AG04450 (cell line): ENCODE measurements at regions not wholly inside any gene's neighbourhood (a gene's known extent, or its start where the extent isn't known, plus 50 kb on each side); places are given as distances from the start of the nearest gene placed in this dataset.

Source experiments
- CTCF ChIA-PET: fragments of 300-600, 350-600 bp; formaldehyde crosslinking; extraction: SDS; loops from one replicate; lab custom pipeline; 2022; ENCODE audit warnings: antibody characterized with exemption, inconsistent platforms; lab: Charles Lee
- POLR2A ChIA-PET: fragments of 350-600 bp; formaldehyde crosslinking; extraction: SDS; loops from one replicate; lab custom pipeline; 2021; ENCODE audit warnings: antibody characterized with exemption, inconsistent platforms; lab: Yijun Ruan, JAX
- DNase-seq: peaks from one replicate; pipeline ENCODE4 v3.0.0-alpha.2; 2011; ENCODE audit warnings: low read depth, low spot score
- H3K27ac ChIP-seq: one replicate; pipeline ENCODE4 v1.5.1; 2012; ENCODE audit warnings: low read depth, low read length, control low read depth
- H3K27me3 ChIP-seq: one replicate; pipeline ENCODE4 v1.6.0; 2012; ENCODE audit warnings: low read length; ENCODE audit not compliant: control insufficient read depth, insufficient read depth
- H3K4me3 ChIP-seq: 2 replicates; pipeline ENCODE4 v1.5.1; 2011; ENCODE audit warnings: mild to moderate bottlenecking, low read depth, low read length, control low read depth
- H3K9me3 ChIP-seq: 2 replicates; pipeline ENCODE4 v1.5.1; 2012; ENCODE audit warnings: low read length; ENCODE audit not compliant: control insufficient read depth, insufficient read depth
- TF ChIP-seq, protein P1 (sequence below): IDR thresholded peaks from 2 replicates; pipeline ENCODE4 v1.5.1; 2011; ENCODE audit warnings: low read depth, low read length, control low read depth, inconsistent platforms

DNA sequence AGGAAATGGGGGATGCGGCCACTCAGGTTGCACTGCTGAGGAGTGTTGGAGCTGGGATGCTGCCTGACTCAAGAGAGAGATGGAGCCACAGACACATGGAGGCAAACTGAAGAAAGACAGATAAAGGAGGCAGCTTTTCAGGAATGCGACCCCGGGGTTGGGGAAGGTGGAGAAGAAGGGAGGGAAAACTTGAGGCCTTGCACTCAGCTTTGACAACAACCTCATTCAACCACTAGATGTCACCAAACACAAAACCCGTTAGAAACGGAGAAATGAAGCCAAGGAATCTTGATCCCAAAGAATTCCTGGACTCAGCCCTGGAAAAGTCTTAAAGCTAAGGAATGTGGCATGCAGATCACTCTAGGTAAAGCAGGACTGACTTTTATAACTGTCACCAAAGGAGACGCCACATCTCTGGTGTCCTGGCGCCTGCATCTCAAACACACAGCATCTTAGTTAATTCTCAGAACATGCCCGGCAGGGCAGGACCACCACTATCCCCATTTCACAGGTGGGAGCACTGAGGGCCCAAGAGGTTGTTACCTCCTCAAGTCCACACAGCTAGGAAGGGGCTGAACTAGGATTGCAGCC lies 59.6 kb upstream of the LMCD1 start:
- H3K27ac ChIP-seq, result no peak overlapping the region
- ChIA-PET POLR2A (interaction anchor here (1.1 kb wide), 1 partner anchor 135 kb away, joined by 5 read pairs; no protein-coding TSS in a partner anchor), CTCF (interaction anchor here (0.7 to 6.0 kb wide), 31 partner anchors 9 to 327 kb away, joined by 3 to 159 read pairs (median 5); partner anchors contain the start of genes LMCD1 and OXTR)
- DNase-seq, result peak; percentile 48
- H3K27me3 ChIP-seq, result no peaks in the 10 kb centered on the region
- no peaks in the 10 kb centered on the region for H3K9me3 ChIP-seq
- TF ChIP-seq, protein P1, sequence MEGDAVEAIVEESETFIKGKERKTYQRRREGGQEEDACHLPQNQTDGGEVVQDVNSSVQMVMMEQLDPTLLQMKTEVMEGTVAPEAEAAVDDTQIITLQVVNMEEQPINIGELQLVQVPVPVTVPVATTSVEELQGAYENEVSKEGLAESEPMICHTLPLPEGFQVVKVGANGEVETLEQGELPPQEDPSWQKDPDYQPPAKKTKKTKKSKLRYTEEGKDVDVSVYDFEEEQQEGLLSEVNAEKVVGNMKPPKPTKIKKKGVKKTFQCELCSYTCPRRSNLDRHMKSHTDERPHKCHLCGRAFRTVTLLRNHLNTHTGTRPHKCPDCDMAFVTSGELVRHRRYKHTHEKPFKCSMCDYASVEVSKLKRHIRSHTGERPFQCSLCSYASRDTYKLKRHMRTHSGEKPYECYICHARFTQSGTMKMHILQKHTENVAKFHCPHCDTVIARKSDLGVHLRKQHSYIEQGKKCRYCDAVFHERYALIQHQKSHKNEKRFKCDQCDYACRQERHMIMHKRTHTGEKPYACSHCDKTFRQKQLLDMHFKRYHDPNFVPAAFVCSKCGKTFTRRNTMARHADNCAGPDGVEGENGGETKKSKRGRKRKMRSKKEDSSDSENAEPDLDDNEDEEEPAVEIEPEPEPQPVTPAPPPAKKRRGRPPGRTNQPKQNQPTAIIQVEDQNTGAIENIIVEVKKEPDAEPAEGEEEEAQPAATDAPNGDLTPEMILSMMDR, result peak; percentile 88
- no peak overlapping the region for H3K4me3 ChIP-seq

DNA sequence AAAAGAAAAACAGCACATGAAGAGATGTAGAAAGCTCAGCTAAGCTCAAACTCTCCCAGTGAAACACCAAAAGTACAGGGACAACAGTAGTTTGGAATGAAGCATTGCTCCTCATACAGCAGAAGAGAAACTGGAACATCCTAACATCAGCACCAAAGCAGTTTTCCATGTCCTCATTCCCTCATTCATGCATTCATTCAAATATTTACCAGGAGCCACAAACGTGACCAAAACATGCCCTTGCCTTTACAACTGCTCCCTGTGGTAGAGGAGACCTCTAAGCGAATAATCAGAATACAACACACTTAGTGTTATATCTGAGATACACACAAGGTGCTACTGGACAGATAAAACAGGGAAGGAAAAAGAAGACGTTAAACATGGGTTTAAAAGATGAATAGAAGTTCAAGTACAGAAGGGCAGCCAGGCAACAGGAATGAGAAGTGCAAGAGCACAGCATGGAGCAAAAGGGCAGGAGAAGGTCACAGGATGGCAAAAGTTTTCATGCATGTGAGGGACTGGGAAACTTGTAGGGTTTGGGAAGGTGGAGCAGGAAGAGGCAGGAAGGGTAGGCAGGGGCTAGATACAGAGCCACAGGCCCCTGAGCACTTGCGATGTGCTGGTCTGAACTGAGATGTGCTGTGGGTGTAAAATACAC lies 58.5 kb upstream of the LMCD1 start:
- ChIA-PET POLR2A (interaction anchor here (0.8 to 3.1 kb wide), 4 partner anchors 58 to 179 kb away, joined by 3 to 20 read pairs (median 10); partner anchors contain the start of gene LMCD1), CTCF (interaction anchor here (0.6 to 6.0 kb wide), 22 partner anchors 9 to 326 kb away, joined by 3 to 159 read pairs (median 6); partner anchors contain the start of genes LMCD1 and OXTR)
- H3K4me3 ChIP-seq, result no peak overlapping the region
- H3K9me3 ChIP-seq, result no peaks in the 10 kb centered on the region
- no peak for DNase-seq
- peak overlapping the region; percentile 89 for H3K27ac ChIP-seq
- H3K27me3 ChIP-seq, result no peaks in the 10 kb centered on the region
- TF ChIP-seq, protein P1, result no peak

DNA sequence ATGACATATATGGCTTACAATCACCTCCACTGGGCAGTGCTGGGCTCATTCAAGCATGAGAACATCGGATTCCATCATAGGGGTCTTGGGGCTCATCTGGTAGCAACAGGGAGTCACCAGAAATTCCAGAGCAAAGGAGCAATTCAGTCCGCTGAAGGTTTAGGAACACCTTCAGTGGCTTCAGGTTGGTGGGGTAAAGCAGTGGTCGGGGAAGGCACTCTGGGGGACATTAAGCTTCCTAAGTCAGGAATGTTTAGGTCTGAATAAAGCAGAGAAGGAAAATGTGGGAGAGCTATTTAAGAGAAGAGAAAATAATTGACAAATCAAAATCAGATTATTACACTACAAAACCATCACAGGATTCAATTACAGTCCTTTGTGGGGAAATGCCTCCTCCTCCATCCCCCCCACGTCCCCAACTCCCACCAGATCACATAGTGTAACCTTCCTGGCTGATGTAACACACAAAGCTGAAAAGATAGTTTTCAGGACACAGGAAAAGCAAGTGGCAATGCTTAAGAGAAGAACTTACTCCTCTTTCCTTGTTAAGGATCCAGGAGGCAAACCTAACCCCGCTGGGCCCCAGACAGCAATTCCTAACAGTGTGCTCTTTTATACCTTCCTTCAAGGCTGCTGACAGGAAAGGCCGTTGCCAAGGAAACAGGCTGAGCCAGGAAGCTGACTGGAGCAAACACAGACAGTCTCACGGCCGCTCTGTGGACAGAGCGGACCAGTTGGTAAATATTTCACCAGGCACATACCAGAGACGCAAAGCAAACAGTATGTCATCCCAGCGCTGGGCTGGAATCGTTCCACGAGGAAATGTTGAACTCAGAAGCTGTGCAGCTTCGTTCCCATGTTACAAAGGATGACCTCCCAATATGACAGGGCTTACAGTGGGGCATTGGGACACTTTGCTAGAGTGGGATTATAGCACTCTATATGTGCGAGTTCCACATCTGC lies 57.5 kb upstream of the LMCD1 start:
- CTCF ChIA-PET, result interaction anchor here (0.6 to 6.0 kb wide), 13 partner anchors 8 to 180 kb away, joined by 3 to 159 read pairs (median 11); partner anchors contain the start of gene LMCD1
- peak; percentile 96 for DNase-seq
- TF ChIP-seq, protein P1, result no peak
- no peaks in the 10 kb centered on the region for H3K9me3 ChIP-seq
- POLR2A ChIA-PET, result interaction anchor here (0.6 to 3.1 kb wide), 10 partner anchors 11 to 178 kb away, joined by 3 to 20 read pairs (median 4); partner anchors contain the start of gene LMCD1
- no peaks in the 10 kb centered on the region for H3K27me3 ChIP-seq
- H3K27ac ChIP-seq, result peak overlapping the region; percentile 89
- H3K4me3 ChIP-seq, result peak overlapping the region; percentile 35; the same call in 1 of the 2 replicates

DNA sequence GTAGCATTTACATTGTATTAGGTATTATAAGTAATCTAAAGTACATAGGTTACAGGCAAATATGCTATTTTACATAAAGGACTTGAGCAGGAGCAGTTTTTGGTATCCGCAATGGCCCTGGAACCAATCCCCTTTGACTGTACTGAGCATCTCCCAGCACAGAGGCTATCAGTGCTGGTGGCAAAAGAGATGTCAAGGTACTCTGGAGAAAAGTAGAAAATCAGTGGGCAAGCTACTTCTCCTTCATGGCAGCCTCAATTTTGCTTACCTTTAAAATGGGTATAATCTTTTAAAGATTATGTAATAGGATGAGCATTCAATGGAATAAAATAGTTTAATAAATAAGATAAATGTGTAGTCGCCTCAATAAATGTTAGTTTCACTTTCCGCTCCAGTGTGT lies 56.7 kb upstream of the LMCD1 start:
- Histone ChIP-seq H3K4me3 (no peak overlapping the region), H3K27me3 (no peaks in the 10 kb centered on the region), H3K27ac (peak overlapping the region; percentile 89), H3K9me3 (no peaks in the 10 kb centered on the region)
- CTCF ChIA-PET, result interaction anchor here (1.5 to 6.0 kb wide), 7 partner anchors 28 to 179 kb away, joined by 3 to 159 read pairs (median 29); partner anchors contain the start of gene LMCD1
- POLR2A ChIA-PET, result interaction anchor here (0.6 to 3.1 kb wide), 9 partner anchors 14 to 178 kb away, joined by 3 to 20 read pairs (median 4); partner anchors contain the start of gene LMCD1
- DNase-seq, result no peak
- TF ChIP-seq, protein P1, result no peak
